PC-9 (cell line): ENCODE measurements at regions not wholly inside any gene's neighbourhood (a gene's known extent, or its start where the extent isn't known, plus 50 kb on each side); places are given as distances from the start of the nearest gene placed in this dataset.

ENCODE experiments used
- BruUV-seq: library from RNA; stranded (reverse); fragments of 400-500 nt; replicated peaks from 2 replicates; lab custom pipeline; 2021; lab: Mats Ljungman, UMichigan
- CTCF ChIA-PET: fragments of 300-600 bp; sonication (Branson Sonifier 250); formaldehyde crosslinking; loops from one replicate; lab custom pipeline; 2022; ENCODE audit warnings: antibody characterized with exemption; lab: Charles Lee
- POLR2A ChIA-PET: fragments of 300-600 bp; sonication (Branson Sonifier 250); formaldehyde crosslinking; loops from one replicate; lab custom pipeline; 2022; ENCODE audit warnings: antibody characterized with exemption; ENCODE audit not compliant: unreplicated experiment; lab: Charles Lee
- DNase-seq, 2 experiments: peaks; one replicate each; pipeline versions ENCODE4 v3.0.0 to v3.0.0-alpha.2; 2015 to 2022; ENCODE audit warnings: mixed read lengths in 1 of 2
- H2AFZ ChIP-seq: fragments of 200-600 bp; sonication (generic); 2 replicates; pipeline ENCODE4 v1.8.1; 2017; ENCODE audit warnings: antibody characterized with exemption
- H3F3A ChIP-seq: fragments of 200-600 bp; sonication (generic); 2 replicates; pipeline ENCODE4 v1.8.1; 2017; ENCODE audit warnings: antibody characterized with exemption, mild to moderate bottlenecking, low read depth; ENCODE audit not compliant: insufficient read depth
- H3K27ac ChIP-seq: fragments of 200-600 bp; sonication (generic); 2 replicates; pipeline ENCODE4 v1.6.1; 2016; ENCODE audit warnings: mixed run types
- H3K27me3 ChIP-seq: fragments of 200-600 bp; sonication (generic); 2 replicates; pipeline ENCODE4 v1.6.1; 2016; ENCODE audit warnings: low read depth, mixed run types; ENCODE audit not compliant: insufficient read depth
- H3K36me3 ChIP-seq: fragments of 200-600 bp; sonication (generic); 2 replicates; pipeline ENCODE4 v1.6.1; 2016; ENCODE audit warnings: low read depth, mixed run types
- H3K4me1 ChIP-seq: fragments of 200-600 bp; sonication (generic); replicated peaks from 2 replicates; pipeline ENCODE4 v1.6.1; 2016; ENCODE audit warnings: mixed run types; ENCODE audit not compliant: insufficient read depth
- H3K4me2 ChIP-seq: fragments of 200-600 bp; sonication (generic); 2 replicates; pipeline ENCODE4 v1.6.1; 2017; ENCODE audit warnings: mixed run types
- H3K4me3 ChIP-seq: fragments of 200-600 bp; sonication (generic); 2 replicates; pipeline ENCODE4 v1.6.1; 2016; ENCODE audit warnings: mixed run types
- H3K79me2 ChIP-seq: fragments of 200-600 bp; sonication (generic); 2 replicates; pipeline ENCODE4 v1.6.1; 2017; ENCODE audit warnings: low read depth, mixed run types
- H3K9me2 ChIP-seq: fragments of 200-600 bp; sonication (generic); 2 replicates; pipeline ENCODE4 v1.8.1; 2017; ENCODE audit warnings: mild to moderate bottlenecking; ENCODE audit not compliant: insufficient read depth
- H3K9me3 ChIP-seq: fragments of 200-600 bp; sonication (generic); 2 replicates; pipeline ENCODE4 v1.8.1; 2016; ENCODE audit warnings: low read depth; ENCODE audit not compliant: insufficient read depth
- H4K20me1 ChIP-seq: fragments of 200-600 bp; sonication (generic); 2 replicates; pipeline ENCODE4 v1.8.1; 2017; ENCODE audit not compliant: insufficient read depth
- CTCF ChIP-seq: fragments of 200-600 bp; sonication (generic); conservative IDR thresholded peaks from 2 replicates; pipeline ENCODE4 v1.6.1; 2017; ENCODE audit warnings: mixed run types, antibody characterized with exemption, mild to moderate bottlenecking, moderate library complexity
- EZH2 ChIP-seq: fragments of 200-600 bp; sonication (generic); IDR thresholded peaks from 2 replicates; pipeline ENCODE4 v1.8.0; 2017; ENCODE audit warnings: antibody characterized with exemption, low read depth
- intact Hi-C: fragments of 100-400 bp; cut with micrococcal nuclease; formaldehyde crosslinking; loops from one replicate; pipeline ENCODE4 v1.10.0; 2022; ENCODE audit not compliant: unreplicated experiment

- Histone ChIP-seq H3K79me2 (no peaks in the 10 kb centered on the region), H3K4me2 (no peak overlapping the region), H3K9me3 (no peaks in the 10 kb centered on the region), H3K4me3 (no peak overlapping the region), H3K36me3 (no peaks in the 10 kb centered on the region), H3K27ac (no peak overlapping the region), H4K20me1 (no peaks in the 10 kb centered on the region), H3K27me3 (no peaks in the 10 kb centered on the region), H2AFZ (no peak overlapping the region), H3K4me1 (no peaks in the 10 kb centered on the region), H3K9me2 (no peaks in the 10 kb centered on the region), H3F3A (no peaks in the 10 kb centered on the region)
- BruUV-seq = no TSS peak
- CTCF ChIA-PET = no interaction called here
- intact Hi-C loops = no loop called here
- TF ChIP-seq EZH2 = no peak
- no peak for TF ChIP-seq CTCF
- DNase-seq = no peak
- POLR2A ChIA-PET = no interaction called here
Observed at GRCh38 chr10:130658687-130659290, 522.6 kb downstream of the GLRX3 start.

- Histone ChIP-seq H3K4me2 (no peak overlapping the region), H3K4me1 (no peaks in the 10 kb centered on the region), H3K79me2 (no peaks in the 10 kb centered on the region), H3K27ac (no peak overlapping the region), H4K20me1 (no peaks in the 10 kb centered on the region), H3K9me2 (no peaks in the 10 kb centered on the region), H3K27me3 (no peaks in the 10 kb centered on the region), H3F3A (no peaks in the 10 kb centered on the region), H3K36me3 (no peaks in the 10 kb centered on the region), H3K4me3 (no peak overlapping the region), H2AFZ (no peak overlapping the region), H3K9me3 (no peaks in the 10 kb centered on the region)
- BruUV-seq = no TSS peak
- TF ChIP-seq EZH2 = no peak
- TF ChIP-seq CTCF = no peak
- CTCF ChIA-PET = no interaction called here
- intact Hi-C loops = no loop called here
- POLR2A ChIA-PET = no interaction called here
- no peak for DNase-seq
Observed at GRCh38 chr10:130659528-130659927, 523.3 kb downstream of the GLRX3 start.

GRCh38 chr10:130660266-130660665 is 524.1 kb downstream of the GLRX3 start:
- no peak for TF ChIP-seq CTCF
- BruUV-seq = no TSS peak
- H3K4me1 ChIP-seq = no peaks in the 10 kb centered on the region
- H4K20me1 ChIP-seq = no peaks in the 10 kb centered on the region
- no peak overlapping the region for H3K4me2 ChIP-seq
- no peaks in the 10 kb centered on the region for H3K9me2 ChIP-seq
- H3K27me3 ChIP-seq = no peaks in the 10 kb centered on the region
- ChIA-PET CTCF (no interaction called here), POLR2A (no interaction called here)
- no peak overlapping the region for H3K4me3 ChIP-seq
- intact Hi-C loops = no loop called here
- no peaks in the 10 kb centered on the region for H3K9me3 ChIP-seq
- no peak overlapping the region for H2AFZ ChIP-seq
- H3K79me2 ChIP-seq = no peaks in the 10 kb centered on the region
- no peaks in the 10 kb centered on the region for H3F3A ChIP-seq
- H3K36me3 ChIP-seq = no peaks in the 10 kb centered on the region
- no peak overlapping the region for H3K27ac ChIP-seq
- DNase-seq = no peak
